ENCODE measurements at regions not wholly inside any gene's neighbourhood (a gene's known extent, or its start where the extent isn't known, plus 50 kb on each side); places are given as distances from the start of the nearest gene placed in this dataset.

DNA sequence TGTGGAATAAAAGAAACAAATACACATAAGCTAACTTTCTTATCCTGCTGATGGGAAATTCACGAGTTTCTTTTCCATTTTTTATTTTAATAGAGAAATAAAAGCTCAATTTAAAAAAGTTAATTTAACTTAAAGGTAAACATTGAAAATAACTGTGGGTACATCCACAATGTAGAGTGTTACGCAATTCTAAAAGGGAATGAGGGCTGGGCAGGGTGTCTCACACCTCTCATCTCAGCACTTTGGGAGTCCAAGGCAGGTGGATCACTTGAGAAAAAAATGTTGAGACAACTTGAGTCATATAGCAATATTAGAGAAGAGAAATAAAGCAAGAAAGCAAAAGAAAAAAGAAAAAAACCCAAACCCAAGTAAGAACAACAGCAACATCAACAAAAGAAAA lies 207.0 kb downstream of the DIPK2A start:
- H3K27ac ChIP-seq, result no peak overlapping the region
- TF ChIP-seq ZFX (IDR thresholded peaks at IDR 0.05; ENCODE audit: borderline replicate concordance), result no peak
- TF ChIP-seq, protein P1, sequence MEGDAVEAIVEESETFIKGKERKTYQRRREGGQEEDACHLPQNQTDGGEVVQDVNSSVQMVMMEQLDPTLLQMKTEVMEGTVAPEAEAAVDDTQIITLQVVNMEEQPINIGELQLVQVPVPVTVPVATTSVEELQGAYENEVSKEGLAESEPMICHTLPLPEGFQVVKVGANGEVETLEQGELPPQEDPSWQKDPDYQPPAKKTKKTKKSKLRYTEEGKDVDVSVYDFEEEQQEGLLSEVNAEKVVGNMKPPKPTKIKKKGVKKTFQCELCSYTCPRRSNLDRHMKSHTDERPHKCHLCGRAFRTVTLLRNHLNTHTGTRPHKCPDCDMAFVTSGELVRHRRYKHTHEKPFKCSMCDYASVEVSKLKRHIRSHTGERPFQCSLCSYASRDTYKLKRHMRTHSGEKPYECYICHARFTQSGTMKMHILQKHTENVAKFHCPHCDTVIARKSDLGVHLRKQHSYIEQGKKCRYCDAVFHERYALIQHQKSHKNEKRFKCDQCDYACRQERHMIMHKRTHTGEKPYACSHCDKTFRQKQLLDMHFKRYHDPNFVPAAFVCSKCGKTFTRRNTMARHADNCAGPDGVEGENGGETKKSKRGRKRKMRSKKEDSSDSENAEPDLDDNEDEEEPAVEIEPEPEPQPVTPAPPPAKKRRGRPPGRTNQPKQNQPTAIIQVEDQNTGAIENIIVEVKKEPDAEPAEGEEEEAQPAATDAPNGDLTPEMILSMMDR (IDR thresholded peaks at IDR 0.05), result no peak

DNA sequence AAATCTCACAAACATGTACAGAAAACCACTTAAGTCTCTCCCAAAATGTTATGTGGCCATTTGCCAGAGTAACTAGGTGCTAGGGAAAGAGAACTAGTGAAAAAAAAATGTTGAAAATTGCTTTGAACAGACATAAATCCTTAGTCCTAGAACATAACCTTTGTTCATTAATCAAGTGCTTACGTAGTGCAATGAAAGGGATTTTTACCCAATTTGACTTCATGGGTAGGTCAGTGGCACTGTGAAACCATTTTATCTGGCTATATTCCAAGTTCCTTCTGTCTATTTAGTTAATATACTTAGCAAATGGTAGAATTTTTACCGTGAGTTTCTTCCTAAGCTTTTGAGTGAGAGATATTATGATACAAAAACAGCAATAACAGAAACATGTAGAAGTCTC lies 209.4 kb downstream of the DIPK2A start:
- no peak overlapping the region for H3K27ac ChIP-seq
- no peak for TF ChIP-seq ZFX (IDR thresholded peaks at IDR 0.05; ENCODE audit: borderline replicate concordance)
- TF ChIP-seq, protein P1 (IDR thresholded peaks at IDR 0.05), result no peak

DNA sequence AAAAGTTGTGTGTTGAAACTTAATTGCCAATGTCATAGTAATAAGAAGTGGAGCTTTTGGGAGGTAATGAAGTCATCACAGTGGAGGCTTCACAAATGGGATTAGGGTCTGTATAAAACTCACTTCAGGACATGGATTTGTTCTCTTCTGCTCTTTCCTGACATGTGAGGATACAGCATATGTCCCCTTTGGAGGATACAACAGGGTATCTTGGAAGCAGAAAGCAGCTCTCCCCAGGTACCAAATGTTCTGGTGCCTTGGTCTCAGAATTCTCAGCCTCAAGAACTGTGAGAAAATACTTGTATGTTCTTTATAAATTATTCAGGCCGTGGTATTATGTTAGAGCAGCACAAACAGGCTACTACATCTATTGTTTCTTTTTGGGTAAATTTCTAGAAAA lies 210.9 kb downstream of the DIPK2A start:
- no peak overlapping the region for H3K27ac ChIP-seq
- TF ChIP-seq ZFX (IDR thresholded peaks at IDR 0.05; ENCODE audit: borderline replicate concordance), result no peak
- TF ChIP-seq, protein P1 (IDR thresholded peaks at IDR 0.05), result no peak

DNA sequence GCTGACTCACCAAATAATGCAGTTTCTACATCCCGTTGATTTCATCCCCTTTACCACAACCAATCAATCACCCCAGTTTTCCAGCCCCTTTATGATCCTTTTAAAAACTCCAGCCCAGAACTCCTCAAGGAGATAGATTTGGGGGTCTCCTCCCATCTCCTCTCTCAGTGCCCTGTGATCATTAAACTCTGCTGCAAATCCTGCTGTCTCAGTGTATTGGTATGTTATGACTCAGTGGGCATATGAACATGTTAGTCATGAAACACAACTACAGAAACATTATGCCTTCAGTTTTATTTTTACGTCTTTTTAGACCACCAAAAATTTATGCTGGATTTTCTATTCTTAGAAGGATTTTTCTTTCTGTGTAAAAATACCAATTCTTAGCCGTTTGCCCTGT lies 213.7 kb downstream of the DIPK2A start:
- TF ChIP-seq, protein P1 (IDR thresholded peaks at IDR 0.05), result no peak
- no peak for TF ChIP-seq ZFX (IDR thresholded peaks at IDR 0.05; ENCODE audit: borderline replicate concordance)
- no peak overlapping the region for H3K27ac ChIP-seq

DNA sequence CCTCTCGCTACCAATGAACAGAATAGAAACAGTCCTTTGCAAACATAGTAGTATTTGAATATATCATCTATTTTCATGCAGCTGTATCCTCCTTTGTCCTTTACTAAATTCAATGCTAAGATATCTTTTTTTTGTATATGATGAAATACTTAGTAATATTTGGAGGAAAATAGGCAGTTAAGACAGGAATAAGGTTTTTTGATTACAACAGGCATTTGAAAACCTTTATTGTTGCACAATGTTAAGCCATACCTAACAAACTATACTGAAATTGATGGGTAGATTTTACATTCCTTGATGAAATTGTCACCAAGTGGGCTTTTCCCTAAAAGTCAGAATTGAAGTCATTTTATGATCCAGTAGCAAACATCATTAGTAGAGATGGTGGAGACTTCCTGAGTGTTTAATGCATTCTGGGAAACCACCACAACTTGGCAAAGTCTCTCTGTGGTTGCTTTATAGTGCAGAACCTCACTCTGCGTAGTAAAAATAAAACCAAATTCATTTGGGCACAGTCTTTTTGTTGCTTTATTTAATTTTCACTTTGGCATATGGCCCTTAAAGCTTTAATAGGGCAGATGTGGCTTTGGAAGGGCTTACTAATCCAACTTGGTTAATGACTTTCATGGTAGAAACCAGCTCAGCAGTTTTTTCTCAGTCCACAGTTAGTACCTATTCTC lies 216.0 kb downstream of the DIPK2A start:
- TF ChIP-seq, protein P1 (IDR thresholded peaks at IDR 0.05), result no peak
- no peak for TF ChIP-seq ZFX (IDR thresholded peaks at IDR 0.05; ENCODE audit: borderline replicate concordance)
- no peak overlapping the region for H3K27ac ChIP-seq

DNA sequence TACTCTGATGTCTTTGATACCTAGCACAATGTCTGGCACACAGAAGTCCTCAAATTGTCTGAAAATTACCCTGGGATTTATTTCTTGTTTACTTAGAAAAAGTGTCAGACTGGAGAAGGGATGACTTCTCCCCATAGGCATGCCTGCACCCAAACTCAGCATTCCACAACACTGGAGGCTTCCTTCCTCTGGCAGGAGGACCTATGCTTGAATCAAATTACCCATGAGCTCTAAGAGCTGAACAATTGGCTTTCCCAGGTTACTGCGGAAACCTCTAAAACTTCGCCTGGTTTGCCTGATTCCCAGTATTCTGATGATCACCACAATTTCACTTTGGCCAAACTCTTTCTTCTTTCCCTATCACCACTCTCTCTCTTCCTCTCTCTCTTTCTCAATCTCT lies 217.4 kb downstream of the DIPK2A start:
- H3K27ac ChIP-seq, result no peak overlapping the region
- TF ChIP-seq ZFX (IDR thresholded peaks at IDR 0.05; ENCODE audit: borderline replicate concordance), result no peak
- TF ChIP-seq, protein P1 (IDR thresholded peaks at IDR 0.05), result no peak

DNA sequence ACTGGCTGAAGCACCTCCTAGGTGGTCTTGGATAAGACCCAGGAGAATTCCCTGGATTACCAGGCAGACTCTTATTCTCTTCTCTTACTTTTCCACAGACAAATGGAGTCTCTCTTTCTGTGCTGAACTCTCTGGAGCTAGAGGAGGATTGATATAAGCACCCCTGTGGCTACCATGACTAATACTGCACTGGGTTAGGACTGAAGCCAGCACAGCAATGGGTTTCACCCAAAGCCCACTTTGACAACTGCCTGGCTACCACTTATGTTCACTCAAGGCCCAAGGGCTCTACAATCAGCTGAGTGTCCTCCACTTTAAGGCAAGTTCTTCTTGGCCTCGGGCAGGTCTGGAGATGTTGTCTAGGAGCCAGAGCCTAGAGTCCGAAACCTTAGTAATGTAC lies 225.5 kb downstream of the DIPK2A start:
- no peak overlapping the region for H3K27ac ChIP-seq
- TF ChIP-seq ZFX (IDR thresholded peaks at IDR 0.05; ENCODE audit: borderline replicate concordance), result no peak
- TF ChIP-seq, protein P1 (IDR thresholded peaks at IDR 0.05), result no peak

Data from 22Rv1 (cell line).